Sciatic nerve (tissue), 2 donors: ENCODE measurements at regions not wholly inside any gene's neighbourhood (a gene's known extent, or its start where the extent isn't known, plus 50 kb on each side); places are given as distances from the start of the nearest gene placed in this dataset.
"Not testable (repeated sequence)": the region's sequence is repeated elsewhere in the genome, so short reads cannot be mapped to it uniquely, and the experiment has no call there.

Experiments
- ATAC-seq: fragments of 200-7000 bp; cut with Tn5 transposase; one replicate; pipeline ENCODE4 v1.9.1; 2020; ENCODE audit warnings: mild to moderate bottlenecking, moderate library complexity
- DNase-seq: peaks from one replicate; pipeline ENCODE4 v3.0.0-alpha.2; 2020; ENCODE audit warnings: low spot score
- intact Hi-C: fragments of 100-400 bp; cut with DNase I; formaldehyde crosslinking; loops from one replicate; pipeline ENCODE4 v1.14.2; 2022
- donor health status: DM: no; HTN: no; CAD: no.
- donor health status: DM: no; HTN: no; CAD: no.

DNA sequence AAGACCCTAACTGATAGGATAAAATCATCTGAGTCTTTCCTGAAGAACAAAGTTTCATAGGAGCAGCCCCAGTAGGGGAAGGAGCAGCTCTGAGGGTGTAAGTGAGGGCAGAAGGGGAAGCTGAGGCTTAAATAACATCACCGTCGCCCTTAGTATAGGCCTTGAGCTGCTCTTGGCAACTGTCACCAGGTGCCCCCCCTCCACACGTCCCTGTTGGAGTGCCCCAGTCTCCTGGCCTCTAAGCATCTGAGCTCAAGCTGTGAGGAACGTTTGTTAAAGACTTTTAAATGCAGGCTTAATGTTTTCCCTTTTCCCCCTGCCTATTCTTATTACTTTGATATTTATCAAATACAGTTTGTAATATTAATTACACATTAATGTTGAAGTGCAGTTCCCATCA is 170.6 kb downstream of the ZIC5 start:
- no peak for DNase-seq
- no peak for ATAC-seq
- intact Hi-C loops: no loop called here

DNA sequence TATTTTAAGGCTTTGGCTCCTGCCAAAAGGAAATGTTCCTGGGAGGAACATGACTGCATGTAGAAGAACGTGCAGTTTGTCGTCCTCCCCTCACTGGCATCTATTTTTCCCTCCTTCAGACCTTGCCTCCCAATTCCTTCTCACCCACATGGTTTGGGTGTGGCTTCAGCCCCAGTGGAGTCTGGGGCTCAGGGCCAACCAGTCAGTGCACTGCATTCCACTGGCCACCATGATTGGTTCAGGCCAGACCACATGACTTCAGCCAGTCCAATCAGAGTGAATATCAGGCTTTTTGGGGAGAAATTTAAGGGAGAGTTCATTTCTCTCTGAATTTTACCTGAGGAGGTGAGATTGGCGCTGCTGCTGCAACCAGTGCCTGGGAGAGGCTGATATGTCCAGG is 171.6 kb downstream of the ZIC5 start:
- intact Hi-C loops: no loop called here
- DNase-seq (no peak), ATAC-seq (no peak)

DNA sequence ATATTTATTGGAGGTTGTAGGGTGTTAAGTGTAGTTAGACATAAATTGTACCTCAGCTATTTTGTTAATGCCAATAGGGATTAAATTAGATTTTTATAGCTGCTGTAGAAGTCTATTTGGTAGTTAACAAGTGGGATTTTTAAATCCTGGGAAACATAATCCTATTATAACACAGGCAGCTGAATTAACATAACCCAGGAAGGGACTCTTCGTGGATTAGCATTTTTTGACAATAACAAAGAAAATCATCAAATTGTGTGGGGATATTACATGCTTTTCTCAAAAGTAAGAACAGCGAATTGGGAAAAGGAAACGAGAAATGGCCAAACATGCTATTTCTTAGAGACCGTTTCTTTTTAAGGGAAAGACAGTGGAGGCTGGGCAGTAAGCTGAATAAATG is 172.8 kb downstream of the ZIC5 start:
- DNase-seq (no peak), ATAC-seq (no peak)
- intact Hi-C loops: no loop called here

DNA sequence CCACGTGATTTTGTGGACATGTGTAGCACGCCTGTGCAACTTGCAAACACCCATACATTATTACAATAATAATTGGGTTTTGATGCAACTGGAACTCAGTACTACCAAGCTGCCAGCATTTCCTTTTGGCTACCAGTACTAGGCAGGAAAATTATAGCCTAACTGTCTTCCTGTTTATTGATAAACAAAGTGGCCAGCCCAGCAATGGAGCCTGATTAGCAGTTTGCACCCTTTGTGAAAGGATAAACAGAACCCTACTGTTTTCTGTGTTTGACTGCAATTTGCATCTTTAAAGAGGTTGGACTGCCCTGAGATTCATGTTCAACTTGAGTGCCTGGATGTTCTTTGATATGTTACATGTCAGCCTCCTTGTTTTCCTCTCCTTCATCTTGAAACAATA is 173.9 kb downstream of the ZIC5 start:
- intact Hi-C loops: no loop called here
- DNase-seq (no peak), ATAC-seq (no peak)

DNA sequence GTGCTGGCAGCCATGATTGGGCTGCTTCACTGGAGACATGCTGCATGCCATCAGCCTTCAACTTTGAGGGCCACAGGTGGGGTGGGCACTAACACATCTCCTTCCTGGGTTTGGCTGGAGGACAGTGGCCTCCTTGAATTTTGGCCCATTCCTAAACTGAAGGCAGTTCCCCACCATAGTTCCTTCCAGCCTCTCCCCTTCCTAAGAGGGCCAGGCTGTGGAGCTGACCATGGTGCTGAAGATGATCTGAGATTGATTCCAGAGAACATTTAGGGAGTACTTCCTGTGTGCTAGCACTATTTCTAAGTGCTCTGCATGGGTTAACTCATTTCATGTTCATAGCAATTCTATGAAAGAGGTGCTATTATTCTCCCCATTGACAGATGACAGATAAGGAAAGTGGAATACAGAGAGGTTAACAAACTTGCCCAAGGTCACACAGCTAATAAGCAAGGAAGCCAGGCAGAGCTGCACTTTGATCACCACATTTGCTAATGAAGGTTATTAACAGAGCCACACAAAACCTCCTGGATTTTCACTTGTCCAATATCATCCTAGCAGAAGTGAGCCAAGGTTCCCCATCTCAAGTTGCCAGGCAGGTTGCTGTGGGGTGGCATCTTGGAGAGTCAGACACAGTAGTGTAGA is 175.3 kb downstream of the ZIC5 start:
- no peak for ATAC-seq
- intact Hi-C loops: no loop called here
- DNase-seq: no peak

DNA sequence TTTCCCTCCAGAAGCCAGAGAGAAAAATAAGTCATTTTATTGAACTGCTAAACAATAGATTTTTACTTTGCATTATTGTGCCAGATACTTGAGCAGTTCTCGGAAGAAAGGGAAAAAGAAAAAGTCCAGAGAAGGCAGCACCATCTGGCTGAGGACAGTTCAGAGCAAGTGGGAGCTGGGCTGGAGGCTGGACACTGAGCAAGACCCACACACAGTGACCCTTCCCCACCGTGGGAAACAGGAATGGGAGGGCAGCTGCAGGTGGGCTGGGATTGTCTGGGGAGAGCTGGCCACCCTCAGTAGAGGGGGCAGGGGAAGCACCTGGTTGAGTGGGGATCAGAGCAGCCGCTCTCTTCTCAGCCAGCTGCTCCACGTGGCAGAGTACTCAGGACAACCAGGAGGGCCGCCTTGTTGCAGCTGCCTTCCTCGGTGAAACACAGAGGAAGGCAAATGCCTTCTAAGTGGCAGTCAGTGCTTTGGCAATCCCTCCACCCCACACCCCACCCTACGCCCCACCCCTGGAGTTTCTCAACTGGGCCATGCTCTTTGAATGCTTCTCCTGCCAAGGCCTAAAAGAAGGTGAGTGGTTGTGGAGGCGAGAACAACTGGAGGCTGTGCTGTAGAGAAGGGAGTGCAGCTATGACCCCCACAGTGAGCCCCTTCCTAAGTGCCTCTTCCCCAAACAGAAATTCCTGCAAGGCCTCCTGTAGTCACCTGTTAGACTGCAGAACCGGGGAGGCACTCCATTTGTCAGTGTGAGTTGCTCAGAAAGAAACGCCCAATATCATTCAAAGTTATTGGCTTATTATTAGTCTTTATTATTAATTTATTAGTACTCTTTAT is 179.3 kb downstream of the ZIC5 start:
- DNase-seq (no peak), ATAC-seq (no peak)
- intact Hi-C loops: no loop called here

DNA sequence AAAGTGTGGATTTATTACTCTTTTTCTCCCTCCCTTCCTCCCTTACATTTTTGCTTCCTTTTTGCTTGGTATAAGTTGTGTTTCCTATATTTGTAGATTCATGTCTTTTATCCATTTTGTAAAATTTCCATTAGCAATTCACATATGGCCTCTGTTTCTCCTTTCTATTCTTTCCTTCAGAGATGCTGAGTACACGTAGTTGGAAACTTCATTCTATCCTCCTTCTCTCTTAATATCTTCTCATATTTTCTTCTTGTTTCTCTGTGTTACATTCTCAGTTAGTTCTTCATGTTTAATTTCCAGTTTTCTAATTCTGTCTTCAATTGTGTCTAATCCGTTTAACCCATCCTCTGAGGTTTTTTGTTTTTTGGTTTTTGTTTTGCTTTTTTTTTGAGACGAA is 188.9 kb downstream of the ZIC5 start:
- ATAC-seq: no peak
- intact Hi-C loops: no loop called here

DNA sequence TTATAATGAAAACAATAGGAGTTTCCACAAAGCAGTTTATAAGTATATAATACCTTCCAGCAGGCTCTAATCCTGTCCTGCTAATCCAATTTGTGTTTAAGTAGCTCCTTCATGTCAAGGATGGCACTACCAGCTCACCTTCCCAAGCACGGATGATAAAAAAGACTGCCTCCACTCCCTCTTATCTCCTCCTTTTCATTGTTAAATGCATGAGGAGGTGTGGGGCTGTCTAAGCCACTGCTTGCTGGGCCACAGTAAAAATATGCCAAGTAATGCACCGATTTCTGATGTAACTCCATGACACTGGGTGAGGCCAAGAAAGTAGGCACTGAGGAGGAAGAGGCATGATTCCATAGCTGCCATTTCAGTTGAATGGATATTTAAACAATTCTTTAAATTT is 193.1 kb downstream of the ZIC5 start:
- intact Hi-C loops: no loop called here
- ATAC-seq: no peak
- no peak for DNase-seq

More for the DNA sequence above, 188.9 kb downstream of the ZIC5 start:
- no peak for DNase-seq

DNA sequence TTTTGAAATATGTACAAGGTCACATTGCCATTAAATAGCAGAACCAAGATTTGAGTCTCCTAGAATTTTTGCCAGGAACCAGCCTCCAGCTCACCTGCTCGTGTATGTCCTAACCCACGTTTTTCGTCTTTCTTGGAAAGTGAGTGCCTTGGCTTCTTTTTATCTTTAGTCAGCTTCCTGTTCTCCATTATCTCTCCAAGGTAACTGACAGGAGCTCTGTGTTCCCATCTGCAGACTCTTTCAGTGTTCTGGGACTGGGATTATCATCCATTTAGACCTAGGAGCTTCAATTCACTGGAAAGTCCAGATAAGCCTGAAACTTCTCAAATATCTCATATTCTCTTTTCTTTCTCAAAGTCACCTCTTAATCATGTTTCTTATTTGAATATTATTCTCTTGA is 193.7 kb downstream of the ZIC5 start:
- no peak for ATAC-seq
- DNase-seq: no peak
- intact Hi-C loops: no loop called here

DNA sequence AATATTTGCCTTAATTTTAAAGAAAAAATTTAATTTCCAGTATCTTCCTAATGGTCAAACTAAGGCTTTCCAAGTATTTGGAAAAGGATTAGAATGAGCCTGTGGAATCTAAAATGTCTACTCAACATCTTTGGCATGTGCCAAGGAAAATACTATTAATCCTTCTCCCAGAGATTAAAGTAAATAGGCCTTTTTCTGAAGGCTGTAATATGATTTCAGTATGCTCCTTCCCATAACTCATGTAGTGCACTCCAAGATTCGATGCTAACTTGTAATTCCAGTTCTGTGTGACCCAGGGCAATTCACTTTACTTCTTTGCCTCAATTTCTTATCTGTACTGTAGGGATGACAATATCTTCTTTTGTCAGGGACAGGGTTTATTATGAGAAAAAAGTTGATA is 196.9 kb downstream of the ZIC5 start:
- DNase-seq: no peak
- intact Hi-C loops: no loop called here
- ATAC-seq: no peak

DNA sequence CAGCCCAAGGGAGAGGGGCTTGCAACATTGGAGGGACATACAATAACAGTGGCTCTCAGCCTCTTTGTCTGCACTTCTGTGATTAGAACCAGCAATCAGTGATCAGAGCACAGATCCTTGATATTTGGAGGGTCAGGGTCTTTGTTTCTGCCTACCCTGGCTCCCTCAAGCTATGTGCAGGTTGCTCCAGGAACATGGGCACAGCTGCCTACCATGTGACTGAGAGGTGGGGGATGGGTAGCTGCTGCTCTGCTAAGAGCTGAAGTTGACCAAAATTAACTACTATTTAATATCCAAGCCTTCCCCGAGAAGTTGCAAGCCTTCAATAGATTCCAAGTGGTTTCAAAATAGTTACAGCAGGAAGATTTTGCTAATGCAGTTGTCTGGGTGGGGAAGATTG is 202.6 kb downstream of the ZIC5 start:
- no peak for ATAC-seq
- no peak for DNase-seq
- intact Hi-C loops: no loop called here

DNA sequence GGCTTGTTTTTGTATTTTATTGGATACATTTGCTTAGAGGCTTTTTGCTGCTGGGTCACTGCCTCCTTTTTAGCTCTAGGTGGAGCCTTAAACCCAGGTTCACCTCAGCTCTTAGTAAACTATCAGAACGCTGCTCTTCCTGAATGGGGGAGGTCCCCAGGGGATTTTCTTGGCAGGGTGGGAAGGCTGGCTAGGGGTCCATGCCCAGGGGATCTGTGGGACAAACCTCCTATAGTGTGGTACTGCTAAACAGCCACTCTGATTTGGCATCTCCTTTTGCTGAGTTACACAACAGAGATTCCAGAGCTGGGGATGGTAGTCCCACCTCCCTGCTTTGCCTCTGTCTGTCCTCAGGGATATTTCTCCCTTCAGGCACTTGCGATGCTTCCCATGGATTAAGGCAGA is 204.9 kb downstream of the ZIC5 start:
- no peak for DNase-seq
- intact Hi-C loops: no loop called here
- no peak for ATAC-seq

DNA sequence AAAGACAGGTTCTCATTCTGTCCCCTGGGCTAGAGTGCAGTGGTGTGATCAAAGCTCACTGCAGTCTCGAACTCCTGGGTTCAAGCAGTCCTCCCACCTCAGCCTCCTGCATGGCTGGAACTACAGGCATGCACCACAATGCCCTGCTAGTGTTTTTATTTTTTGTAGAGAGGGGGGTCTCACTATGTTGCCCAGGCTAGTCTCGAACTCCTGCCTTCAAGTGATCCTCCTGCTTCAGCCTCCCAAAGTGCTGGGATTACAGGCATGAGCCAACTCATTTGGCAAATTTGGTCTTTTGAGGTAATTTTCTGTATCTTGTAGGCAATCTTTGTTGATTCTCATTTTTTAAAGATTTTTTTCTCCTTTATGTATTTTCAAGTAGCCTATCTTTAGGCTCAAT is 205.7 kb downstream of the ZIC5 start:
- intact Hi-C loops: no loop called here
- DNase-seq (no peak), ATAC-seq (no peak)

DNA sequence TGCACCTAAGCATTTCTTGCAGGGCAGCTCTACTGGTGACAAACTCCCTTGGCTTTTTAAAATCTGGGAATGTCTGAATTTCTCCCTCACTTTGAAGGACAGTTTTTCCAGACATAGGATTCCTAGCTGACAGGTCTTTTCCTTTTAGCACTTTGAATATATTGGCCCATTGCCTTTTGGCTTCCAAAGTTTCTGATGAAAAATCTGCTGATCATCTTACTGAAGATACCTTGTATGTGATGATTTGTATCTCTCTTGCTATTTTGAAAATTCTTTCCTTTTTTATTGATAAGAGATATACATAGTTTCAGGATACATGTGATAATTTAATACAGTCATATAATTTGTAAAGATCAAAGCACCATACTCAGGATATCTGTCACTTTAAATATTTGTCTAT is 211.1 kb downstream of the ZIC5 start:
- intact Hi-C loops: no loop called here
- DNase-seq: no peak
- ATAC-seq: no peak

DNA sequence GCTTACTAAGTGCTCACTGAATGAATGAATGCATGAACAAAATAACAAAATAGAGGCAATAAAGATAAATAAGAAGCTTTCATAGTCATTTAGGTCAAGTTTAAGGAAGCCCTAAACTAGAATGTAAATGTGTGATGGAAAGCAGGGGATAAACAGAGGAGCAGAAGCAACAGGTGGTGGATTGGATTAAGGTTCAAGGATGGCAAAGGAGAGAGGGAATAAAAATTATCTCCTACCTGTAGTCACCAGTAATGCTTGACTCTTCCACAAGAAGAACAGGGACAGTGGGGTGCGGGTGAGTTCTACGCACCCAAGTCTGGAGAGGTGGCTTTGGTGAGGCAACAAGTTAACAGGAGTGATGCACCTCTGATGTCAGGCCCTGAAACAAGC is 212.4 kb downstream of the ZIC5 start:
- intact Hi-C loops: no loop called here
- DNase-seq: no peak
- no peak for ATAC-seq

DNA sequence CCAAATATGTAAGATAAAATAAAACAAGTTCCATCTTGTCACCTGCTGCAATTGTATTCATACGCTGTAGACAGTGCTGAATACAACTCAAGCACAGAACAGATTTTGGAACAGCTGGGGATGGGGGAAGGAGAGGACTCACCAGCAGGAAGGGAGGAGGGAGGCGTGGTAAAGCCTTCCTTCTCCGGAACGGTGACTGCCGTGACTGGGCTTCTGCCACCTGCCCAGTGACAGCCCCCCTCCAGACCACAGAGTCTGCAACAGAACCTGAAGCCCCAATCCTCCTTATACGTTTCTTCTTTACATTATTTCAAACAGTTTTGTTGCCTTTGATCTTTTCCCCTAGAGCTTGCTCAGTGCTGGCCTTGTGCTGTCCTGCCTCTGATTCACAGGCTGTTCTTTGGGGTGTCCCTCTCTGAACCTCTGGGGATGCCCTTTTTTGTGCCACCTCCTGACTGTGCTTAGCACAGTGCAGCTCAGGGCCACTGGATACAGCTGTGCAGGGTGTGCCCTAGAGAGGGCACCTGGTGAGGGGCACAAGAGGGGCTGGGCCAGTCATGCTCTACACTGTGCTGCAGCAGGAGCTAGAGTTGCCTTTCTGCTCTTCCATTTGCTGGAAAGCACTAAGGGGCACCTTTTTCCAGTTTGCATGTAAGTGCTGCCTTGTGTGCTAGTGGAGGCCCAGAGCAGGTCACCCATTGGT is 213.0 kb downstream of the ZIC5 start:
- intact Hi-C loops: no loop called here
- DNase-seq (no peak), ATAC-seq (no peak)

DNA sequence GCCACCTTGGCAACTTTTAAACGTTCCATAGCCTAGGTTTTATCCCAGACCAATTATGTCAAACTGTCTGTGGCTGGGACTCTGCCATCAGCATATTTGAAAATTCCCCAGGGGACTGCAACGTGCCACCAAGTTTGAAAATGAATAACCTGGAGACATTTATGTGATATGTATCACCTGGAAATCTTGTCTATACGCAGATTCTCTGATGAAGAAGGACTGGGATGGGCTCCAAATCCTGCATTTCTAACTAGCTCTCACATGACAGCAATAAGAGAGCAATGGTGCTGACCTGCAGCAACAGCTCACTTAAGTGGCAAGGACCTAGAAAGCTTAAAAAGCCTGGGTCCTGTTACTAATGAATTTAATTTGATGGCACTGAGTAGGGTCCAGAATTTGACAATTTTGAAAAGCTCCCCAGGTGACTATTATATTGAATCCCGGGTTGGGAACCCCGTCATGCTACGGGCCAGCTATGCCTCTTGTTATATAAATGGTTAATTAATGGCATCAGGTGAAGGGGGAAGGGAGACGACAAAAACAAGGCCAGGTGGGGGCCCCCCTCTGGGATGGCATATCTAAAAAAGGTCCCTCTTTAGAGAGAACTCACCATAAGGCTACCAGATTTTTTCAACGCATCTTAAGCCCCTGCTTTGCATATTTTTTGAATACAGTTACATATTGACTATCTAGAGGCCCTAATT is 213.7 kb downstream of the ZIC5 start:
- intact Hi-C loops: loop anchor here (1.0 kb wide), 1 partner anchor 37 kb away; no protein-coding TSS in a partner anchor
- ATAC-seq (no peak), DNase-seq (no peak)

DNA sequence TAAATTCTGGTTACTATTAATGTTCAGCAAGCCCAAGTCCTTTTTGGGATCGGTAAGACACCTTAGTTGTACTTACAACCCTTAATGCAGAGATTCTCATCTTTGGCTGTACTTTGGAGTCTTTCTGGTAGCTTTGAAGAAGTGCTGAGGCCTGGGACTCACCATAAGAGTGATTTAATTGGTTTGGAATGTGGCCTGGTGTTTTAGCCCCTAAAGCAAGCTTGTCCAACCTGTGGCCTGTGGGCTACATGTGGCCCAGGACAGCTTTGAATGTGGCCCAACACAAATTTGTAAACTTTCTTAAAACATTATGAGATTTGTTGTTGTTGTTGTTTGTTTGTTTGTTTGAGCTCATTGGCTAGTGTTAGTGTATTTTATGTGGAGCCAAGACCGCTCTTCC is 215.3 kb downstream of the ZIC5 start:
- DNase-seq: no peak
- no peak for ATAC-seq
- intact Hi-C loops: no loop called here

DNA sequence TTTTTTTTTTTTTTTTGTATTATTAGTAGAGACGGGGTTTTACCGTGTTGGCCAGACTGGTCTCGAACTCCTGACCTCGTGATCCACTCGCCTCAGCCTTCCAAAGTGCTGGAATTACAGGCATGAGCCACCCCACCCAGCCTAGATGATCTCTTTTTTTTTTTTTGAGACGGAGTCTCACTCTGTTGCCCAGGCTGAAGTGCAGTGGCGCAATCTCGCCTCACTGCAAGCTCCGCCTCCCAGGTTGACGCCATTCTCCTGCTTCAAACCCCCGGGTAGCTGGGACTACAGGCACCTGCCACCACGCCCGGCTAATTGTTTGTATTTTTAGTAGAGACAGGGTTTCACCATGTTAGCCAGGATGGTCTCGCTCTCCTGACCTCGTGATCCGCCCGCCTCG is 216.8 kb downstream of the ZIC5 start:
- intact Hi-C loops, ATAC-seq: not testable (repeated sequence)

DNA sequence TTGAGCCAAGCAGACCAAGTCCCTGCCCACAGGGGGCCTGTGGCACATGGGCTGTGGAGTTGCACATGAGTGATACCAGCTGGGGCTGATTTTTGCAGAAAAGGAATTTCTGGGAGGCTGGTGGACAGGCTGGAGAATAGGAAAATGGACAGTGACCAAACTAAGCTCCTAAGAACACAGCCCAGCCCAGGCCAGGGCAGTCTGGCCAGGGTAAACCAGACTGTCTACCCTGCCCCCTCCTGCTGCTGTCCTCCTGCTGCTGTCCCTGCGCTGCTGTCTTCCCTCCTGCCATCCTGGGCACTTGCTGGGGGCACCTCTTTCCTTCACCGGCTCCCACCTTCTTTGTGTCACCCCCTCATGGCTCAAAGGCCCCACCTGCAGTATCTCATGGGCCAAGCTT is 219.2 kb downstream of the ZIC5 start:
- DNase-seq (no peak), ATAC-seq (no peak)
- intact Hi-C loops: no loop called here

More for the DNA sequence above, 216.8 kb downstream of the ZIC5 start:
- DNase-seq: not testable (repeated sequence)
